ENCODE measurements at regions not wholly inside any gene's neighbourhood (a gene's known extent, or its start where the extent isn't known, plus 50 kb on each side); places are given as distances from the start of the nearest gene placed in this dataset.
"Not testable (repeated sequence)": the region's sequence is repeated elsewhere in the genome, so short reads cannot be mapped to it uniquely, and the experiment has no call there.

- DNase-seq (ENCODE audit: low read depth in 2 of 2) = no peak
These were observed 125.7 kb upstream of the MTHFD1L start for GRCh38 chr6:150739711-150740349.

GRCh38 chr6:150740453-150740852 lies 125.0 kb upstream of the MTHFD1L start:
- no peak for DNase-seq (ENCODE audit: low read depth in 2 of 2)

GRCh38 chr6:150741633-150742200 lies 123.8 kb upstream of the MTHFD1L start:
- DNase-seq (ENCODE audit: low read depth in 2 of 2) = no peak

- DNase-seq (ENCODE audit: low read depth in 2 of 2) = no peak
These were observed 120.8 kb upstream of the MTHFD1L start for GRCh38 chr6:150744522-150745260.

GRCh38 chr6:150745896-150746295 lies 119.6 kb upstream of the MTHFD1L start:
- no peak for DNase-seq (ENCODE audit: low read depth in 2 of 2)

- no peak for DNase-seq (ENCODE audit: low read depth in 2 of 2)
These were observed 118.3 kb upstream of the MTHFD1L start for GRCh38 chr6:150747155-150747554.

- DNase-seq (ENCODE audit: low read depth in 2 of 2) = no peak
These were observed 116.3 kb upstream of the MTHFD1L start for GRCh38 chr6:150749091-150749670.

- no peak for DNase-seq (ENCODE audit: low read depth in 2 of 2)
These were observed 114.2 kb upstream of the MTHFD1L start for GRCh38 chr6:150751296-150751695.

GRCh38 chr6:150752409-150752808 lies 113.1 kb upstream of the MTHFD1L start:
- no peak for DNase-seq (ENCODE audit: low read depth in 2 of 2)

- no peak for DNase-seq (ENCODE audit: low read depth in 2 of 2)
These were observed 112.0 kb upstream of the MTHFD1L start for GRCh38 chr6:150753371-150754064.

GRCh38 chr6:150755042-150755441 lies 110.5 kb upstream of the MTHFD1L start:
- DNase-seq (ENCODE audit: low read depth in 2 of 2) = no peak

- DNase-seq (ENCODE audit: low read depth in 2 of 2) = no peak
These were observed 110.0 kb upstream of the MTHFD1L start for GRCh38 chr6:150755524-150755923.

- DNase-seq (ENCODE audit: low read depth in 2 of 2) = no peak
These were observed 109.3 kb upstream of the MTHFD1L start for GRCh38 chr6:150756173-150756572.

GRCh38 chr6:150757807-150758206 lies 107.7 kb upstream of the MTHFD1L start:
- not testable (repeated sequence) for DNase-seq (ENCODE audit: low read depth in 2 of 2)

GRCh38 chr6:150759483-150759882 lies 106.0 kb upstream of the MTHFD1L start:
- DNase-seq (ENCODE audit: low read depth in 2 of 2) = no peak

GRCh38 chr6:150761771-150762170 lies 103.7 kb upstream of the MTHFD1L start:
- no peak for DNase-seq (ENCODE audit: low read depth in 2 of 2)

- DNase-seq (ENCODE audit: low read depth in 2 of 2) = no peak
These were observed 101.0 kb upstream of the MTHFD1L start for GRCh38 chr6:150764334-150765066.

- DNase-seq (ENCODE audit: low read depth in 2 of 2) = no peak
These were observed 100.3 kb upstream of the MTHFD1L start for GRCh38 chr6:150765067-150765764.

- no peak for DNase-seq (ENCODE audit: low read depth in 2 of 2)
These were observed 99.1 kb upstream of the MTHFD1L start for GRCh38 chr6:150766201-150766997.

GRCh38 chr6:150767161-150767560 lies 98.3 kb upstream of the MTHFD1L start:
- no peak for DNase-seq (ENCODE audit: low read depth in 2 of 2)

Measured in stimulated activated CD4-positive, alpha-beta T cell treated with anti-CD3 and anti-CD28 coated beads, Interleukin-1b, Interleukin-23, amount 100 ng/mL, for 4 hours (primary cell).